ENCODE measurements at regions not wholly inside any gene's neighbourhood (a gene's known extent, or its start where the extent isn't known, plus 50 kb on each side); places are given as distances from the start of the nearest gene placed in this dataset.

DNA sequence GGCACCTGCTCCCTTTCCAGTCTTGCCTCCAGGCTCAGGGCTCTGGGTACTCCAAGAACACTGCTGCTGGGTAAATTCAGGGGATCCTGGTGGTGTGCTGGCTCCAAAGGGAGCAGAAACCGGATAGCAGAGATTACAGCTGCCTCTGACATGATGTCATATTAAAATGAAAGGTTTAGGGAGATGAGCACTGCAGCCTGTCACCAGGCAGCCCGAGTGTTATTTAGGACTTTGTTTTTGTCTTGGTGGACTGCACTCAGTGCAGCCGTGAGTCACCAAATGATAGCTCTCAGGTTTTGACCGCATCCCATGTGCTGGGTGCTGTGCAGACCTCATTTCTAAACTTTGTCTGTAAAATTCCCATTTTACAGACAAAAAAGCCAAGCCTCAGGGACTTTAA, 266.0 kb upstream of the CRY1 start:
- ChIA-PET CTCF (ENCODE audit: low intra/inter-chr PET ratio) (no interaction called here), POLR2A (no interaction called here)
- DNase-seq (ENCODE audit: extremely low read depth in 1 of 4, low spot score in 3 of 4) (no peak), ATAC-seq (no peak), FAIRE-seq (no peak)
- H3K27me3 ChIP-seq (ENCODE audit: control insufficient read depth in 2 of 2, insufficient read depth in 2 of 2, low read length in 2 of 2) = peaks cover 0 to 3% of the 10 kb centered on the region in 2 experiments; a peak in 2 of 5 replicates
- intact Hi-C loops (cut with micrococcal nuclease) (no loop called here), in situ Hi-C loops (cut with MboI) (no loop called here)
- no peak overlapping the region for H3K9ac ChIP-seq (ENCODE audit: insufficient read depth in 1 of 2, low read depth in 2 of 2, low read length in 2 of 2)
- H3K4me3 ChIP-seq = no peak overlapping the region
- TF ChIP-seq JUND (IDR thresholded peaks at IDR 0.05; ENCODE audit: borderline replicate concordance, low read depth, low read length) (no peak), JUND (tag; IDR thresholded peaks at IDR 0.05; ENCODE audit: borderline replicate concordance, low read depth, low read length) (no peak), EZH2 (IDR thresholded peaks at IDR 0.05; ENCODE audit: borderline replicate concordance, low read depth, low read length) (no peak), ADNP (tag; IDR thresholded peaks at IDR 0.05) (no peak), PTBP1 (IDR thresholded peaks at IDR 0.05; ENCODE audit: low read depth, low read length) (no peak), HNRNPL (IDR thresholded peaks at IDR 0.05; ENCODE audit: low read depth, low read length) (no peak), MAFK (IDR thresholded peaks at IDR 0.05; ENCODE audit: low read length) (no peak), BHLHE40 (IDR thresholded peaks at IDR 0.05; ENCODE audit: low read length) (no peak), PURB (CRISPR knock-in tag; IDR thresholded peaks at IDR 0.05; ENCODE audit: low read depth) (no peak), MECOM (CRISPR knock-in tag; IDR thresholded peaks at IDR 0.05) (no peak), C11orf30 (IDR thresholded peaks at IDR 0.05; ENCODE audit: low read depth) (no peak), CC2D1A (IDR thresholded peaks at IDR 0.05) (no peak), VEZF1 (CRISPR knock-in tag; IDR thresholded peaks at IDR 0.05) (no peak), CBFA2T3 (IDR thresholded peaks at IDR 0.05) (no peak)
- TF ChIP-seq, protein P1, sequence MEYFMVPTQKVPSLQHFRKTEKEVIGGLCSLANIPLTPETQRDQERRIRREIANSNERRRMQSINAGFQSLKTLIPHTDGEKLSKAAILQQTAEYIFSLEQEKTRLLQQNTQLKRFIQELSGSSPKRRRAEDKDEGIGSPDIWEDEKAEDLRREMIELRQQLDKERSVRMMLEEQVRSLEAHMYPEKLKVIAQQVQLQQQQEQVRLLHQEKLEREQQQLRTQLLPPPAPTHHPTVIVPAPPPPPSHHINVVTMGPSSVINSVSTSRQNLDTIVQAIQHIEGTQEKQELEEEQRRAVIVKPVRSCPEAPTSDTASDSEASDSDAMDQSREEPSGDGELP (CRISPR knock-in tag; IDR thresholded peaks at IDR 0.05; ENCODE audit: borderline replicate concordance) = no peak
- no peak overlapping the region for H3K27ac ChIP-seq (ENCODE audit: extremely low read depth, low read depth, low read length)
- no peaks in the 10 kb centered on the region for H3K79me2 ChIP-seq (ENCODE audit: control insufficient read depth, insufficient read depth, low read length)
- no peaks in the 10 kb centered on the region for H4K20me1 ChIP-seq (replicated peaks; ENCODE audit: control insufficient read depth, insufficient read depth, low read length)
- no peak overlapping the region for H3K4me2 ChIP-seq (ENCODE audit: insufficient read depth, low read length)
- no peak overlapping the region for H2AFZ ChIP-seq (ENCODE audit: low read depth, low read length)
- BruUV-seq (replicated peaks) = no TSS peak
- no peaks in the 10 kb centered on the region for H3K9me3 ChIP-seq (replicated peaks; ENCODE audit: control insufficient read depth, insufficient read depth, low read depth, low read length)
- no peaks in the 10 kb centered on the region for H3K36me3 ChIP-seq (ENCODE audit: control insufficient read depth, insufficient read depth, low read length)
- no peaks in the 10 kb centered on the region for H3K4me1 ChIP-seq (replicated peaks in 1 of 2; ENCODE audit: control insufficient read depth in 2 of 2, insufficient read depth in 2 of 2, low read length in 2 of 2)
- H3K9me1 ChIP-seq (ENCODE audit: control insufficient read depth, insufficient read depth, low read length) = no peaks in the 10 kb centered on the region
- 0% methylated on average over 4 of the region's 4 CpGs for WGBS (ENCODE audit: insufficient coverage, low coverage, missing lambda C conversion rate)
